Suppressor macrophage treated with lipopolysaccharide for 1 hour (primary cell): ENCODE measurements at regions not wholly inside any gene's neighbourhood (a gene's known extent, or its start where the extent isn't known, plus 50 kb on each side); places are given as distances from the start of the nearest gene placed in this dataset.
"Not testable (repeated sequence)": the region's sequence is repeated elsewhere in the genome, so short reads cannot be mapped to it uniquely, and the experiment has no call there.

Experiments
- DNase-seq, 3 donors: peaks; one replicate each; pipeline ENCODE4 v3.0.0-alpha.2; 2020 to 2022

DNA sequence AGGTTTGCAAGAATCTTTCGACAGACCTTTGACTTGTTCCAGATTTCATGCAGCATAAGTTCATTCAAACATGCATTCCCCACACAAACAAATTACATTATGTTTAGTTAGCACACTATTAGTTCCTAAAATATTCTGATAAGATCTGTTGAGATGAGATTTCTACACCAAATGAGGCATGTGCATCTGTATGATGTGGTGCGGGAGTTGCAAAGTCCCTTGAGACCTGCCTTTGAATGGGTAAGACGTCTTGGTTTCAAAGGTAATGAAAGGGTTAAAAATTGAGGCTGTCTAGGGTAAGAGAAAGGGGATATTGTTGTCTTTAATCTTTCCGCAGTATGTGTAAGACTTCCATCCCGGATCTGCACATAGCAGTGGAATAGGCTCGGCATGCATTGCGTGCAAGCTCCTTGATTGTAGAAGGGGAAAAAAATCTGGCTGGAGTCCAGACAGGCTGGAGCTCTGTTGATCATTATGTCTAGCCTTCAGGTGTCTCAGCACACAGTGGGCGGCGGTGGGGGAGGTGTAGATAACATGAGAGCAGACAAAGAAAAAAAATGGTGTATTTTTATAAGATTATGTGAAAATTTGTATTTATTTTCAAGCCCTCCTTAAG, 296.6 kb downstream of the PTPRC start:
- peak; percentile 62 to 71 (median 66) for DNase-seq

DNA sequence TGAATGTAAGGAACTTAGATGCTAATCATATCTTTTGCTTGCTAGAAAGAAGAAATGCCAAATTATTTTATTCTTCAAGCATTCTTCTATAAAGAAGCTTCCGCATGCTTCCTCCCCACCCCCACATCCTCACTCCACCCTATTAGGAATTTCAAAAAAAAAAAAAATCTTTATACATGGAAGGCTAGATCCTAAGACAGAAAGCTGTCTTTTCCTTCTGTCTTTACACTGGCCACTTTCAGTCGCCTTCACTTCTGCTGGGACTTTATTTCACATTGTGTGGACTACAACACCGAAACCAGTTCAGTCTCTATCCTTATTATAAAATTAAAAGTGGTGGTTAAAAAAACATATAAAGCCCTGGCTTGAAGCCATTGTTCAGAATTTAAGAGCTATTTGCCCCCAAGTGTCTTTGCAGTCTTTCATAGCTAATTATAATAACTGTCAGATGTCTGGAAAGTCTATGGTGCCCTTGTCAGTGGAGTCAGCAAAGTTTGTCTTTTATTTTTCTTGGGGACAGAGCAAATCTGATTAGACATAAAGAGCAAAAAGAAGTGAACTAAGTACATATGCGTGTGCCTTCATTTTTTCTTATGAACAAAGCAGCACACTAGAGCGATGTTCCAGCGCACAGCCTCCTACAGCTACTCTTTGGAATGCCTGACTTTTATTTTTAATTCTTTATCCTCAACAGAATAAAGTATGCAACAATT, 297.7 kb downstream of the PTPRC start:
- DNase-seq = peak; percentile 47 to 54 (median 50)

DNA sequence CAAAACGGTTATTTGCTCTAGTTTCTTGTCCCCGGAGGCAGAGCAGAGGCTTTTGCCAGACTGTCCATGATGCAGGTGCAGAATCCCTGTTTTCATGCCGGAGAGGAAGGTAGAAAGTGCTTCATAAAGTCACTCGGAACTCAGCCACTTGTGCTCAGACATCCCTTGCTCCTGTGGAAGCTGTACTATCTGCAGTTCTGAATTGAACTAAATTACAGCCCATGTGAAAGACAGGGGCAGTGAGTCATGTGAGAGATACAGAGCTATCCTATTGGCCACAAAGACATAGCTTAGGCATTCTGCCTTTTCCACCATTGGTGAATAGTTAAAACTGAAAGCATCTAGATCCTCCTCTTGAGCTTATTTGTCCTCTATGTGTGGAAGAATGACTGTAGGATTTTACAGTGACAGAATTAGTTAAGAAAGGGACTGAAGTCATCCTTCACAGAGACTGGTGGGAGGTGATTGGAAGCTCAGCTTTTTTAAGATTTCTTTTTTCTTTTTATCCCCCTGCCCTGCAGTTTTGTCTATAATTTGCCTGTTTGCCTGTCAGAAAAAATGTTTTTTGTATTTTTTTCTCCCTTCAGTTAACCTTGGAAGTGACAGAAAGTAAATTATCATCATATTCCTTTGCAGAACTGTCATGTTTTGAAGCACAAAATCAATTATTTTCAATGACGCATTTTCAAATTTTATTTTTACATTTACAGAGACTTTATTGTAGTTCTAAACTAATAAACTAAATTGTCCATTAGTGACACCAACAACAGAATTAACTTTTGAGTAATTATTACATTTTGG, 298.6 kb downstream of the PTPRC start:
- peak; percentile 82 to 98 (median 93) for DNase-seq

DNA sequence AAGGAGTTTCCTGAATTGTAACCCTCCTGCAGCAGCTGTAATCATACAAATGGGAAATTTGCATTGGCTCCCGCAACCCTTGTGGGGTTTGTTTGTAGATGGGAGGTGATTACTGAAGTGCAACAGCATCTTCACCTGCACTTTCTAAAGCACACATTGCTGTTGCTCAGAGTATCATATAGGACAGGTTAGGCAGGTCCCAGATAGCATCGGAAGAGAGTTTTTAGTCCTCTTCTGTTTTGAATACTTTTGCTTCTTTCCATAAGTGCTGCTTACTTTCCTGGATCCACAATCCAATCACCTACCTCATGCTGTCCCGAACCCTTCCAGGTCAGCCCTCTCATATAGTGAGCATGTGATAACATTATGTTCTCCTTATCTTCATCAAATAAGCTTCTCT, 300.4 kb downstream of the PTPRC start:
- no peak for DNase-seq

DNA sequence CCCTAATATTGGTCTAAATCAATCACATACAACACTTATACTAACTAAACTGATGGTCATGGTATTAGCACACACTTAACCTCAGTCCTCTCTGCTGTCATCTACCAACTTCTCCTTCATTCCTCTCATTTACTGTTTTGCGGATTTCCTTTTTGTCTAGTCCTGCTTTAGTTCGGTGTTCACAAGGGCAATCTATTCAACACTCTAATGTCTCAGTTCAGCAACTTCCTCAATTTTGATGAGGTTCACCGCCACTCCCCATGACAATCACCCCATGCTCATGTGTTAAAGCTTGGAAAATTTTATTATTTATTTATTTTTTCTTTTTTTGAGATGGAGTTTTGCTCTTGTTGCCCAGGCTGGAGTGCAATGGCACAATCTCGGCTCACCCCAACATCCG, 301.1 kb downstream of the PTPRC start:
- peak in 2 of 3 donors; percentile 24 for DNase-seq

DNA sequence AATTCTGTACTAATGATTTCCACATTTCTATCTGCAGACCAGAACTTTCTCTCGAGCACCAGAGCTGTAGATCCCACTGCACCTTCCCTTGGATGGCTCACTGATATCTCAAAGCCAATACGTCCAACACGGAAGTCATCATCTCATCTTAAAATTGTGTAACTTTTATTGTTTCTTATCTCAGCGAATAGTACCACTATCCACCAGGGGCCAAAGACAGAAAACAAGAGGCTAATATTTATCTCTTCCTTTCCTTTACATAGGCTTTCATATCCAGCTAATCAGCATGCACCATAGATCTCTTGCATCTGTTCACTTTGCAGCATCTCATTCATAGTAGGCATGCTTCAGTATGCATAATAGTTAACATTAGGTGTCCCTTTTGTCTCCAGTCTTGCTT, 303.6 kb downstream of the PTPRC start:
- no peak for DNase-seq

DNA sequence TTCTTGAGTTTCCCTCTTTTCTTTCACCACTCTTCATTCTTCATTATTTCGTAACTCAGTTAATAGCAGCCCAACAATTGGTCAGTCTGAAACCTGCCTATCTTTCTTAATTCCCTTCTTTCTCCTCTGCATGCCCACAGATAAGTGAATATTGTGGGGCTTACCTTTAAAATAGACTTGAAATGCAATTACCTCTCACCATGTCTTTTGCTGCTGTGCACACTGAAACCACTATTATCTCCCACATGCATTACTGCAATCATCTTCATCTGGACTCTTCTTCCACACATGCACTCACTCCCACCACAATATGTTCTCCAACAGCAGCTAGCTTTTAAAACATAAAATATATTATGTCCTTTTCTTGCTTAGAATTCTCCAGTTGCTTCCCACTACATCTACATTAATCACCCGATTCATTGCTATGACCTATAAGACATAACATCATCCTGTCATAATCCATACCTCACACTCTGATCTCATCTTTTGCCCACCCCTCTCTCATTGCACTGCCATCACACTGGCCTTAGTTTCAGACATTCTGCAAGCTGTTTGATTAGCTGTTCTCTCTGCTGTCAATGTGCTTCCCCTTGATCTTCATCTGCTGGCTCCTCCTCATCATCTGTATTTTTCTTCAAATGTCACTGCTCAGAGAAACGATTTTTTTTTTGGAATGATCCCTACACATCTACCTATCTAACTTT, 304.8 kb downstream of the PTPRC start:
- no peak for DNase-seq

DNA sequence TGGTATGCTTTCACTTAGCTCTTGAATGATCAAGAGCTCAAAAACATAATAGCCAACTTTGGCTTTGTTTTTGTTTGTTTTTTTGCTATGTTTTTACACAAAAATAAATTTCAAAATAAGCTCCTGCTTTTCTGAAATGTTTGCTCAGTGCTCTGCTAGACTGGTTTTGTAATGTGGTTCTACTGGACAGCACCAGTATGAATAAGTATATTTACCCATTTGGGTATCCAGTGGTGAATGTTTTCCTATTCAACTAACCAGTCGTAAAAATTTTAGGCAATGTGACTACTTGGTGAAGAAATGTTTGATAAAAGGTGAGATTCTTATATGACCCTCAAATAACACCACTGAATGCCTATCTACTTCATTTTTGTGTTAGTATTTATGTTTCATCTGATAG, 308.6 kb downstream of the PTPRC start:
- no peak for DNase-seq

DNA sequence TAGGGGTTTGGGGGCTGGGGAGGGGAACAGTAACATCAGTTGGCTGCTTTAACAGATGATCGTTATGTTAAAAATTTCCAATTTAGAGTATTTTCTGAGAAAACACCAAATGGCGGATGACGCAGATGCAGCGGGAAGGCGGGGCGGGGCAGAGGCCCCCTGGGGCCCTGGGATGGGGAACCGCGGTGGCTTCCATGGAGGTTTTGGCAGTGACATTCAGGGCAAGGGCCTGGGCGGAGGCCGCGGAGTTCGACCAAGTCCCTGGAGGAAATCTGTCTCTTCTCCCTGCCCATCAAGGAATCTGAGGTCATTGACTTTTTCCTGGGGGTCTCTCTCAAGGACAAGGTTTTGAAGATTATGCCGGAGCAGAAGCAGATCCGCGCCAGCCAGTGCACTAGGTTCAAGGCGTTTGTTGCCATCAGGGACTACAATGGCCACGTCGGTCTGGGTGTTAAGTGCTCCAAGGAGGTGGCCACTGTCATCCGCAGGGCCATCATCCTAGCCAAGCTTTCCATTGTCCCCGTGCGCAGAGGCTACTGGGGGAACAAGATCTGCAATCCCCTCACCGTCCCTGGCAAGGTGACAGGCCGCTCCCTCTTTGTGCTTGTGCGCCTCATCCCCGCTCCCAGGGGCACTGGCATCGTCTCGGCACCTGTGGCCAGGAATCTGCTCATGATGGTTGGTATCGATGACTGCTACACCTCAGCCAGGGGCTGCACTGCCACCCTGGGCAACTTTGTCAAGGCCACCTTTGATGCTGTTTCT, 310.2 kb downstream of the PTPRC start:
- no peak for DNase-seq

DNA sequence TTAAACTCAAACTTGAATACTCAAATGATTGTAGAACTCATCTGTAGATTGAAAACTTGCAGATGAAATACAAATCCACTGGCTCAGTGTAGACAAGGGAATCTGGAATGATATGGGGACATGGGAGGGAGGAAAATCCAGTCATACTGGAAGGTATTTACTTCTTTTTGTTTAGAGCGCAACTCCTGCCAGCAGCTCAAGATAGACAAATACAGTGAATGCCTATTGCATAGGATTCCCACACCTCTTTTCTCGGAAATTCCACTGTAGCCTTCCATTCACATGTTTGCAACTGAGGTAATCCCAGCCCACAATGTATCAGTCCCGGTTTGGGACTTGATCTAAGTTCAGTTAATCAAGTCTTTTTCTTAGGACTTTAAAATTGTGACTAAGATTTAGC, 311.2 kb downstream of the PTPRC start:
- no peak for DNase-seq

DNA sequence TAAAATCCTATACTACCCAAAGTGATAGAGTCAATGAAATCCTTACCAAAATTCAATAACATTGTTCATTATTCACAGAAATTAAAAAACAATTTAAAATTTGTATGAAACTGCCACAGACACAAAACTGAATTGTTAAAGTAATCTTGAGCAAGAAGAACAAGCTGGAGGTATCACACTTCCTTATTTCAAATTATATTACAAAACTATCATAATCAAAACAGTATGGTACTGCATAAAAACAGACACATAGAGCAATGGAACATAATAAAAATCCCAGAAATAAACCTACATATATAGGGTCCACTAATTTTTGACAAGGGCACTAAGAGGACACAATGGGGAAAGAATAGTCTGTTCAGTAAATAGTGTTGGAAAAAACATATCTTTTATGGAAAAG, 316.2 kb downstream of the PTPRC start:
- no peak for DNase-seq

DNA sequence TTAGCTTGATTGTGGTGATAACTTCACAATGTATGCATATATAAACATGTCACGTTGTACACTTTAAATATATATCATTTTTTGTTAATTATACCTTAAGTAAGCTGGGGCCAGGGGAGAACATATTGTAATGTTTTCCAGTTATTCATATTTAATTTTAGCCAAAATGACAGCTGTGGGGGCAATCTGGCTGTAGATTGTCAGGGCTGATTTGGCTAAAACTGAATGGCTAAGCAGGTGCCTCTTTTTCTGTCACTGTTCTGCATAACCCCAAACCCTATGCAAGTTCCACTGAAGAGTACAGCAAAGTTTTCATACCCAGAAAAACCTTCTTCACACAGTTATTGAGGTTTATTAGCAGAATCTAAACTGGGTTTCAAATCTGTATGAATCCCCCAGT, 318.2 kb downstream of the PTPRC start:
- DNase-seq = no peak

DNA sequence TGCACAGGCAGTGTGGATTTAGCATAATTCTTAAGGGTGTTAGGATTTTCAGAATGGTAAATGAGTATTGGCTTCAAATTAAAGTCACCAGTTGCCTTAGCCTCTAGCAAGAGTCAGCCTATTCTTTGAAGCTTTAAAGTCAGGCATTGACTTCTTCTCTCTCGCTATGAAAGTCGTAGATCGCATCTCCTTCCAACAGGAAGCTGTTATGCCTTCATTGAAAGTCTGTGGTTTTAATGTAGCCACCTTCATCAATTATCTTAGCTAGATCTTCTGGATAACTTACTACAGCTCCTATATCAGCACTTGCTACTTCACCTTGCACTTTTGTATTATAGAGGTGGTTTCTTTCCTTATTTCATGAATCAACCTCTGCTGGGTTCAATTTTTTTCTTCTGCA, 320.2 kb downstream of the PTPRC start:
- no peak for DNase-seq

DNA sequence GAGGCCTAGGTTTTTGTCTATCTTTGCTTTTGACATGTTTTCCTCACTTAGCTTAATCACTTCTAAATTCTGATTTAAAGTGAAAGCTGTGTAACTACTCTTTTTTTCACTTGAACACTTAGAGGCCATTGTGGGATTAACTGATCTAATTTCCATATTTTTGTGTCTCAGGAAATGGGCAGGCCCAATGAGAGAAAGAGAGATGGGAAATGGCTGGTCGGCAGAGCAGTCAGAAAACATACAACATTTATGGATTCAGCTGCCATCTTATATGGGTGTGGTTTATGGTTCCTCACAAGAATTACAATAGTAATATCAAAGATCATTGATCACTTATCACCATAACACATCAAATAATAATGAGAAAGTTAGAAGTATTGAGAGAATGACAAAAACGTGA, 320.8 kb downstream of the PTPRC start:
- DNase-seq = no peak

DNA sequence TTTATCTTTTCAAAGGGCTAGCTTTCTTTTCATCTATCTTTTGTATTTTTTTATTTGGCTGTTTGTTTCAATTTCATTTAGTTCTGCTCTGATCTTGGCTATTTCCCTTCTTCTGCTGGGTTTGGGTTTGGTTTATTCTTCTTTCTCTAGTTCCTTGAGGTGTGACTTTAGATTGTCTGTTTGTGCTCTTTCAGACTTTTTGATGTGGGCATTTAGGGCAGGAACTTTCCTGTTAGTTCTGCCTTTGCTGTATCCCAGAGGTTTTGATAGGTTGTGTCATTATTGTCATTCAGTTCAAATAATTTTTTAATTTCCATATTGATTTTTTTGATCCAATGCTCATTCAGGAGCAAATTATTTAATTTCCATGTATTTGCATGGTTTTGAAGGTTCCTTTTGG, 325.0 kb downstream of the PTPRC start:
- DNase-seq = not testable (repeated sequence)

DNA sequence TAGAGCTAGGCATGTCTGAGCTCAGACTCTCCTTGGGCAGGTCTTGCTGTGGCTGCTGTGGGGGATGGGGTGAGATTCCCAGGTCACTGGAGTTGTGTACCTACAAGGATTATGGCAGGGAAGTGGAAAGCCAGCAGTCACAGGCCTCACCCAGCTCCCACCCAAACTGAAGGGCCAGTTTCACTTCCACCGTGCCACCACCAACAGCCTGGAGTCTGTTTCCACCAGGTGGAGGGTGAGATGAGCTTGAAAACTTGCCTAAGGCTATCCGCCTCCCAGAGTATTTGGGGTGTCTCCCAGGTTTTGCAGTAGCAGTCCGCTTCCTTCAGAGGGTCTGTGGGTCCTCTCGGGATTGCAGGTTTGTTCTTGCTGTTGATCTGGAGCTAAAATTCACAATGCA, 327.7 kb downstream of the PTPRC start:
- no peak for DNase-seq

DNA sequence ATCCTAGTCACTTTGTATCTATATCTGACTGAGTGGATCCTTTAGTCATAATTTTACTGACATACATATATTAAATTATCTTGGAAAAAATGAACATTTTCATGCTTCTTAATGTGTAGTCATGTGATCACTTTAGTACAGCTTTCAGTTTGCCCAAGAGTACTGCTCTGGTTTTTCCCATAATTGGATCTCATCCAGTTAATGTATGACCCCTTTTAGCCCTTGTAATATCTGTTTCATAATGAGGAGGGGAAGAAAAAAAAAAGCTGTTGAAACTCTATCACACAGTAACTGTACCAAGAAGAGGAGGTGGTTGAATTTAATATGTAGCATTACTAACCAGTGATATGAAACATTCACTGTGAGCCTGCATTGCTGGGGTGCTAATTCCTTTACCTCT, 328.7 kb downstream of the PTPRC start:
- peak in 2 of 3 donors; percentile 9 to 35 for DNase-seq

DNA sequence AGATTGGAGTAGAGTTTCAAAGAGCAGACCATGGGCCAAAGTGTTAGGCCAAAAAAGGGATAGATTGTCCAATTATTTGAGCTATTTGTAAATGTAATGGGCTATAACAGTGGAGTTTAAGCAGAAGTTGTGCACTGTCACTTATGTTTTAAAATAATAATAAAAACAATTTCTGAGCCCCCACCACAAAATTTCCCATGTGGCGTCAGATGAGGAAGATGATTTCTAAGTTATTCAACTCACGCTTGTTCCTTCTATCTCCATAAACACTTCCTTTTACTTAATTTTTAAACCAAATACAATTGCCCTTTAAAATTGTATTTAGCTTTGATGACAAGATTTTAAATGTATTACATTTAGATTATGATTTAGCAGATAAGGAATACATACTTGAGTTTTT, 330.0 kb downstream of the PTPRC start:
- peak; percentile 52 to 79 (median 65) for DNase-seq

DNA sequence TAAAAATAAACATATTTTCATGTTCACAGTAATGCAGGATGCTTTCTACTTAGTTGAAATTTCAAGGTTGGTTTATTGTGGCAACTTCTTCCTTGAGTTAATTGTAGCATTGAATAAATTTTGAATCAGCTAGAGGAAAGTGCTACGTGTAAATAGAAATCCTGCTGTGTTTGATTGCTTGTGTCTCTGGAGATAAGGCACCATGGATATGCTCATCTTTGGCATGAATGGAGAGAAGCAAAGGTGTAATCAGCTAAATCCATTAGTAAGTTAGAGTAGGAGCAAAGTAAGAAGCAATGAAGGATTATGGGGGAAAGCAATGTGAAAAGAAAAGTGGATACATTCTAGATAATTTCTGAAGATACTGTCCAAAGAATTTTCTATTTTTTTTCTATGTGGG, 331.1 kb downstream of the PTPRC start:
- no peak for DNase-seq

DNA sequence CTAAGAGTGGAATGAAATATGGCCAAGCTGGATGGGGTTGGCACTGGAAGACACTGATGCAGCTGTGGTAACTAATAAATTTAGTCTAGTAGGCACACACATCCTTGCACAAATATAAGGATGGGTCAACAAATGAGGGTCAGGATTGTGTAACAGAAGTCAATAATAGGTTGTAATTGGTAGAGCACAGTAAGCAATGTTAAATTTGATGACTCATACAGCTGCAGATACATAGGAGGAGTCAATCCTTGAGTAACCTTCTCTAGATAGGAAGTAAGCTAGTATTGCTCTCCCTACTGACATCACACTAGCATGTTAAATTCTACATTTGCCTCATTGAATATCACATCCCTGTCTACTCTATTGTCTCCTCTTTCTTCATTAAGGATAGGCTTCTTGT, 332.1 kb downstream of the PTPRC start:
- DNase-seq = peak; percentile 37 to 74 (median 72)

DNA sequence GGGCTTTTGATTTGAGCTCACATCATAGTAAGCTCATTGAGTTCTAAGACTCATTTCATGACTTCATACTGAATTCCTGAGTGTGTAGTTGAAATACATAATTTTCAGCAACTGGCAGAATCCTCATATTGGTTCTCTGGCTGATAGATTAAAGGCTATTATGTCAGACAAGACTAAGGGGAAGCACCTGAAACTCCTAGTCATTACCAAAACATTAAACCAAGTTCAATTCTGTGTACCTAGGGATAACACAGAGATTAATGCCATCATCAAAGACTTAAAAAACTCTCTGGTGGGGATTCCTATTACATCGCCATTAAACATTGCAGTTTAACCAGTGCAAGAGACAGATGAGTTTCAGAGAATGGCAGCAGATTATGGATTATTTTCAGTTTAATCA, 339.1 kb downstream of the PTPRC start:
- DNase-seq = no peak

DNA sequence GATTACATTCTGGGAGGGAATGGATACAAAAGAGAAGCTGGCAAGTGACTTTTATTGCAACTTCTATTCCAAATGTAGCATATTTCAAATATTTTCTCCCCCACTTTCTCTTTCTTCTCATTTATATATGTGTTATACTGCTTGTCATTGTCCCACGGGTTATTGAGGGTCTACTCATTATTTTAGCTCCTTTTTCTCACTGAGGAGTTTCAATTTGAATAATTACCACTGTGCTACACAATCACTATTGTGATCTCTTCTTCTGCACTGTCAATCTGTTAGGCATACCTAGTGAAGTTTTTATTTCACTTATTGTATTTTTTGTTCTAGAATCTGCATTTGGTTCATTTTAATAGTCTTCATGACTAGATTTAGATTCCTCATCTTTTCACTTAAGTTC, 339.7 kb downstream of the PTPRC start:
- no peak for DNase-seq

DNA sequence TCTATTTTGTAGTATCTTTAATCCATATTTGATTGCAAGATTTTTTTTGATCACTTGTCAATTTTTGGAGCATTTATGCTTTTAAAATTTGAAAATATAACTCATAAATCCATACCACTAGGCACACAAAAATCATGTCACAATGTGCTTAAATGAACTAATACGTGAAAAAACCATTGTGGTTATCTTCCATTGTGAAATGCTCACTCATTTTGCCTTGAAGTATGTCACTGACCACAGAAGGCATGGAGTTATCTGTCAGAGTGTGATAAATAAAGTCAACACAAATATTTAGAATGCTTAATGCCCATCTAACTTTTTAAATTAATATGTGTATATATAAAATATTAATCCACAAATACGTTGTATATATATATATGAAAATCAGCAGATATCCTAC, 347.2 kb downstream of the PTPRC start:
- peak in 1 of 3 donors; percentile 45 for DNase-seq
